Gastroesophageal sphincter (tissue), 4 donors: ENCODE measurements at regions not wholly inside any gene's neighbourhood (a gene's known extent, or its start where the extent isn't known, plus 50 kb on each side); places are given as distances from the start of the nearest gene placed in this dataset.

ENCODE experiments used
- ATAC-seq: fragments of 150-250 bp; one replicate; pipeline ENCODE4 v1.9.1; 2016; ENCODE audit warnings: mild to moderate bottlenecking, moderate library complexity
- H3K27ac ChIP-seq, 4 donors: fragments of 200-600 bp; sonication (generic) in 3 of 4; 1 replicate in 3 of 4; 2 replicates in 1 of 4; pipeline ENCODE4 v1.5.1; 2016 to 2019
- H3K27me3 ChIP-seq: fragments of 200-600 bp; sonication (generic); one replicate; pipeline ENCODE4 v1.5.1; 2019
- H3K36me3 ChIP-seq, 2 donors: fragments of 200-600 bp; sonication (generic); one replicate each; pipeline ENCODE4 v1.5.1; 2019; ENCODE audit warnings: control low read depth in 1 of 2
- H3K4me1 ChIP-seq, 3 donors: fragments of 200-600 bp; sonication (generic); 1 replicate in 2 of 3; 2 replicates in 1 of 3; pipeline ENCODE4 v1.5.1; 2016 to 2019; ENCODE audit warnings: control low read depth in 2 of 3
- H3K4me3 ChIP-seq, 2 donors: fragments of 200-600 bp; sonication (generic); one replicate each; pipeline ENCODE4 v1.5.1; 2019; ENCODE audit warnings: mild to moderate bottlenecking in 1 of 2, moderate library complexity in 1 of 2
- H3K9me3 ChIP-seq, 3 donors: fragments of 200-600 bp; sonication (generic); one replicate each; pipeline ENCODE4 v1.5.1; 2017 to 2019; ENCODE audit warnings: control low read depth in 2 of 3
- EP300 ChIP-seq: sonication (generic); formaldehyde crosslinking; IDR thresholded peaks from one replicate; pipeline ENCODE4 v1.6.1; 2017; ENCODE audit warnings: antibody characterized with exemption, mild to moderate bottlenecking
- POLR2A ChIP-seq, 2 donors: fragments of 450-650 bp; IDR thresholded peaks; one replicate each; pipeline ENCODE4 v1.6.1; 2017; ENCODE audit warnings: antibody characterized with exemption in 2 of 2, mild to moderate bottlenecking in 2 of 2, moderate library complexity in 1 of 2
- POLR2AphosphoS5 ChIP-seq: sonication (generic); formaldehyde crosslinking; IDR thresholded peaks from one replicate; pipeline ENCODE4 v1.6.1; 2017; ENCODE audit warnings: antibody characterized with exemption
- WGBS, 2 donors: methylation state at CpG; one replicate each; pipeline ENCODE4 v1.1.5; 2018; ENCODE audit warnings: low coverage in 1 of 2; 5-methylcytosine and 5-hydroxymethylcytosine counted together
- TF ChIP-seq, protein P1 (sequence below), 4 experiments: fragments of 200-600 bp in 2 of 4; fragments of 450-650 bp in 2 of 4; sonication (generic) in 1 of 4; IDR thresholded peaks; one replicate each; pipeline ENCODE4 v1.5.1; 2017 to 2019; ENCODE audit warnings: antibody characterized with exemption in 4 of 4, mild to moderate bottlenecking in 2 of 4, moderate library complexity in 2 of 4

DNA sequence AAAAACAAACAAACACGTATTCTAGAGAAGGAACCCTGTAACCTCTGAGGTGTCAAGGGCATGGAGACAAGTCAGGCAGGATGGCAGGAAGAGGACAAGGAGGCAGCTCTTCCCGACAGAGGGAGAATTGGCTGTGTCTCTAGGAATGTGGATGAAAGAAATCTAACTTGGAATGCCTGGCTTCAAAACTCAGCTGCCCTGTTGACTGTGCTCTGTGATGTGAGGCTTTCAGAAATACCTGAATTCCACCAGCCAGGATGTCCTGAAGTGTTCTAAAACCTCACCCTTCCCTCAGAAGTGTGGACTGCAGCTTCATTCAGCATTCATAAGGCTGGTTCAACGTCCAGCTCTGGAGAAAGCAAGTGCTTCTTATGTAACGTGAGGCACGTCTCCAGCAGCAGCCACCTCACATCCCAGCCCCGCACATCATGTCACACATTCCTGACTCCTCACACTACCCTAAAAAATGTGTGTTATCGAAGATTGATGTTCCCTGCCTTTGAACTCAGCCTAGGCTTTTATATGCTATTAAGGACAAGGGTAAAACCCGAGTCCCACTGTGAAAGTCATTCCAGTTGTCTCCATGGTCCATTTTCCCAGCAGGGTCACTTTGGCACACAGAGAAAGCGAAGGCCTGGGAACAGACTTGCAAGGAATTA, 398.9 kb downstream of the ETS1 start:
- TF ChIP-seq POLR2AphosphoS5 (no peak), EP300 (no peak), POLR2A (IDR thresholded peaks at IDR 0.05) (no peak)
- TF ChIP-seq, protein P1, sequence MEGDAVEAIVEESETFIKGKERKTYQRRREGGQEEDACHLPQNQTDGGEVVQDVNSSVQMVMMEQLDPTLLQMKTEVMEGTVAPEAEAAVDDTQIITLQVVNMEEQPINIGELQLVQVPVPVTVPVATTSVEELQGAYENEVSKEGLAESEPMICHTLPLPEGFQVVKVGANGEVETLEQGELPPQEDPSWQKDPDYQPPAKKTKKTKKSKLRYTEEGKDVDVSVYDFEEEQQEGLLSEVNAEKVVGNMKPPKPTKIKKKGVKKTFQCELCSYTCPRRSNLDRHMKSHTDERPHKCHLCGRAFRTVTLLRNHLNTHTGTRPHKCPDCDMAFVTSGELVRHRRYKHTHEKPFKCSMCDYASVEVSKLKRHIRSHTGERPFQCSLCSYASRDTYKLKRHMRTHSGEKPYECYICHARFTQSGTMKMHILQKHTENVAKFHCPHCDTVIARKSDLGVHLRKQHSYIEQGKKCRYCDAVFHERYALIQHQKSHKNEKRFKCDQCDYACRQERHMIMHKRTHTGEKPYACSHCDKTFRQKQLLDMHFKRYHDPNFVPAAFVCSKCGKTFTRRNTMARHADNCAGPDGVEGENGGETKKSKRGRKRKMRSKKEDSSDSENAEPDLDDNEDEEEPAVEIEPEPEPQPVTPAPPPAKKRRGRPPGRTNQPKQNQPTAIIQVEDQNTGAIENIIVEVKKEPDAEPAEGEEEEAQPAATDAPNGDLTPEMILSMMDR (IDR thresholded peaks at IDR 0.05) = no peak
- 22 to 65% methylated on average over 6 to 8 of the region's 9 CpGs for WGBS, 2 donors
- Histone ChIP-seq H3K27me3 (no peaks in the 10 kb centered on the region), H3K27ac (no peak overlapping the region), H3K4me1 (peaks cover 0 to 8% (median 0%) of the 10 kb centered on the region in 3 donors), H3K9me3 (no peaks in the 10 kb centered on the region), H3K36me3 (no peaks in the 10 kb centered on the region), H3K4me3 (no peak overlapping the region)
- no peak for ATAC-seq

GRCh38 chr11:128187835-128188234, 399.5 kb downstream of the ETS1 start:
- H3K4me1 ChIP-seq = peaks cover 0 to 8% (median 0%) of the 10 kb centered on the region in 3 donors
- no peak for ATAC-seq
- H3K27ac ChIP-seq = no peak overlapping the region
- TF ChIP-seq, protein P1 (IDR thresholded peaks at IDR 0.05) = no peak
- no peak for TF ChIP-seq EP300
- TF ChIP-seq POLR2AphosphoS5 = no peak
- TF ChIP-seq POLR2A (IDR thresholded peaks at IDR 0.05) = no peak
- 90 to 100% methylated on average over 1 of the region's 1 CpG for WGBS, 2 donors
- no peak overlapping the region for H3K4me3 ChIP-seq
- no peaks in the 10 kb centered on the region for H3K27me3 ChIP-seq
- H3K36me3 ChIP-seq = no peaks in the 10 kb centered on the region
- H3K9me3 ChIP-seq = no peaks in the 10 kb centered on the region

- Histone ChIP-seq H3K4me3 (no peak overlapping the region), H3K4me1 (peaks cover 0 to 8% (median 0%) of the 10 kb centered on the region in 3 donors), H3K9me3 (no peaks in the 10 kb centered on the region), H3K36me3 (no peaks in the 10 kb centered on the region), H3K27me3 (no peaks in the 10 kb centered on the region), H3K27ac (no peak overlapping the region)
- ATAC-seq = no peak
- TF ChIP-seq, protein P1 (IDR thresholded peaks at IDR 0.05) = no peak
- TF ChIP-seq POLR2AphosphoS5 = no peak
- TF ChIP-seq POLR2A (IDR thresholded peaks at IDR 0.05) = no peak
- WGBS, 2 donors = 69 to 82% methylated on average over 4 of the region's 4 CpGs
Observed at GRCh38 chr11:128187377-128187776, 400.0 kb downstream of the ETS1 start.

DNA sequence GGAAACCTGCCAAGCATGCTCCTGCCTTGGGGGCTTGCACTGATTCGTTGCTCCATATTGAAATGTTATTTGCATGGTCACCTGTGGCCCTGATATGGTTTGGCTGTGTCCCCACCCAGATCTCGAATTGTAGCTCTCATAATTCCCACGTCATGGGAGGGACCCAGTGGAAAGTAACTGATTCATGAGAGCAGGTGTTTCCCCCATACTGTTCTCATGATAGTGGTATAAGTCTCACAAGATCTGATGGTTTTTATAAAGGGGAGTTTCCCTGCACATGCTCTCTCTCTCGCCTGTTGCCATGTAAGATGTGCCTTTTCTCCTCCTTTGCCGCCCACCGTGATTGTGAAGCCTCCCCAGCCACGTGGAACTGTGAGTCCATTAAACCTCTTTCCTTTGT, 402.4 kb downstream of the ETS1 start:
- ATAC-seq = no peak
- H3K4me3 ChIP-seq = no peak overlapping the region
- no peaks in the 10 kb centered on the region for H3K27me3 ChIP-seq
- peaks cover 0 to 8% (median 0%) of the 10 kb centered on the region in 3 donors for H3K4me1 ChIP-seq
- TF ChIP-seq, protein P1 (IDR thresholded peaks at IDR 0.05) = no peak
- no peak for TF ChIP-seq POLR2AphosphoS5
- no peak for TF ChIP-seq POLR2A (IDR thresholded peaks at IDR 0.05)
- TF ChIP-seq EP300 = no peak
- no peak overlapping the region for H3K27ac ChIP-seq
- H3K9me3 ChIP-seq = no peaks in the 10 kb centered on the region
- H3K36me3 ChIP-seq = no peaks in the 10 kb centered on the region
- WGBS, 2 donors = 86 to 90% methylated on average over 4 to 7 of the region's 7 CpGs

DNA sequence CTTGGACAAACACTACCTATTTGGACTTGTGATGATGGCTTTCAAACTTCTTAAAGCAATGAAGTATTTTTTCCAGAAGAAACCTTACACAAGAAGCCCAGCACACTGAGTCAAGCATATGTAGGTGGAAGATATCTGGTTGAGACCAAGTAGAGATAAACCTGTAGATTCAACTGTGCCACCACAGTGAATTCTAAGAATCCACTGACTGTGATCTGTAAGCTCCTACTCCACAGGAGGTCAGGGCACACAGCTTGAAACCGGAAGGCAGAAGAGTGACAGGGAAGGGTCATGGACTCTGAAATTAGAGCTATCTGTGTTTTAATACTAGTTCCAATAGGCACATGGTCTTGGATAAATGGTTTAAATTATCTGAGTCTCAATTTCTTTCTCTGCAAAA, 404.5 kb downstream of the ETS1 start:
- no peaks in the 10 kb centered on the region for H3K4me1 ChIP-seq
- ATAC-seq = no peak
- no peak for TF ChIP-seq EP300
- TF ChIP-seq POLR2A (IDR thresholded peaks at IDR 0.05) = no peak
- TF ChIP-seq POLR2AphosphoS5 = no peak
- H3K27me3 ChIP-seq = no peaks in the 10 kb centered on the region
- WGBS, 2 donors = 67 to 83% methylated on average over 1 of the region's 1 CpG
- no peaks in the 10 kb centered on the region for H3K9me3 ChIP-seq
- no peak overlapping the region for H3K27ac ChIP-seq
- no peaks in the 10 kb centered on the region for H3K36me3 ChIP-seq
- H3K4me3 ChIP-seq = no peak overlapping the region
